ENCODE measurements at regions not wholly inside any gene's neighbourhood (a gene's known extent, or its start where the extent isn't known, plus 50 kb on each side); places are given as distances from the start of the nearest gene placed in this dataset.

DNA sequence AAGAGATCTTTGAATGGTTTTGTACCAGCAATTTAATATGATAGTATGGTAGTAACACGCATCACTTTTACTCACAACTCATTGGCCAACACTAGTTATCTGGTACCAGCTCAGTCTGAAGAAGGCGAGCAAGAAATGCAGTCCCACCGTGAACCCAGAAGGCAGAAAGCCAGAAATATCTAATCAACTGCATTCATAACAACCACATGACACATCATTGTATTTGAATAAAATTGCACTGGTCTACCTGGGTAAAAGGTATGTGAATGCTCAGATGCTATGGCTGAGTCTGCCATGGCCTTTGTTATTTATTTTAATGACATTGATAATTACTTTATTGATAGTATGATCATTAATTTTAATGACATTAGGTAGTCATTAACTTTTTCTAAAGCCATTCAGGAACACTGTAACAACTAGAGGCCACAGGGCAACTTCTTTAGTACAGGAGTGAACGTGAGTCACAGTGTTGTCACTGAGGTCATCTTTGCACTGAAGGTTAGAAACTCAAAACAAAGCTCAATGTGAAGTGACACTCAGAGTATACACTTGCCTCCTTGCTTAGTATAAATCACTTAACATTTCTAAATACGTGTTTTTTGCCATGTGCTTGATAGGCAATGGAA lies 475.6 kb upstream of the TNP1 start:
- no peak for DNase-seq (ENCODE audit: low read depth)

DNA sequence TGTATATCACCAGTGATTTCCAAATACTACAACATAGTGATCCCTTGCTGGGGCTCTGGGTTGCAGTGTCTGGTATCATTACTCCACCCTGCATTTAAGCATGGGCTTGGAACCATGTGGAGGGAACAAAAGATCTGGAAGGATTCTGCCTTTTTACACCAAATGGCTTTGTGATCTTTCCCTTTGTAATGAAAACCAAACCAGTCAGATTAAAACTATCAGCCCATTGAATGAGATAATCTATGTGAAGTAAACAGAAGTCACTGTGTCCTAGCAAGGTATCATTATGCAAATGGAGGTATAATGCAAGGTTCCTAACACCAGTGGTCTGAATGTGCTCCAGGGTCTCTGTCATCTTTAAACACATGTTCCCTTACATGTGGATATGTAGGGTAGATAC lies 474.7 kb upstream of the TNP1 start:
- DNase-seq (ENCODE audit: low read depth), result no peak

DNA sequence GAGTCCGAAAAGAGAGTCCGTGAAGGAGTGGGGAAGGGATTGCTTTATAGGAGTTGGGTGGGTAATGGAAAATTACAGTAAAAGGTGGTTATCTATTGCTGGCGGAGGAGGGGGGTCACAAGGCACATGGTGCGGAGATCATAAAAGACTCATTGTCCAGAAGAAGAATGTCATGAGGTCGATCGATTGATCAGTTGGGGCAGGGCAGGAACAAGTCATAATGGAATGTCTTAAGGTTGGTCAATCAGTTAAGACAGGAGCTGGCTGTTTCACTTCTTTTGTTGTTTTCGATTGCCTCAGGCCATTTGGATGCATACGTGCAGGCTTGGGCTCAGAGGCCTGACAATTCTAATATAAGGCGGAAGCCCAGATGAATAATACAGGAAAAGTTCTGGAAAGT lies 473.0 kb upstream of the TNP1 start:
- DNase-seq (ENCODE audit: low read depth), result no peak

- no peak for DNase-seq (ENCODE audit: low read depth)
Observed at GRCh38 chr2:217332417-217332791, 472.5 kb upstream of the TNP1 start.

DNA sequence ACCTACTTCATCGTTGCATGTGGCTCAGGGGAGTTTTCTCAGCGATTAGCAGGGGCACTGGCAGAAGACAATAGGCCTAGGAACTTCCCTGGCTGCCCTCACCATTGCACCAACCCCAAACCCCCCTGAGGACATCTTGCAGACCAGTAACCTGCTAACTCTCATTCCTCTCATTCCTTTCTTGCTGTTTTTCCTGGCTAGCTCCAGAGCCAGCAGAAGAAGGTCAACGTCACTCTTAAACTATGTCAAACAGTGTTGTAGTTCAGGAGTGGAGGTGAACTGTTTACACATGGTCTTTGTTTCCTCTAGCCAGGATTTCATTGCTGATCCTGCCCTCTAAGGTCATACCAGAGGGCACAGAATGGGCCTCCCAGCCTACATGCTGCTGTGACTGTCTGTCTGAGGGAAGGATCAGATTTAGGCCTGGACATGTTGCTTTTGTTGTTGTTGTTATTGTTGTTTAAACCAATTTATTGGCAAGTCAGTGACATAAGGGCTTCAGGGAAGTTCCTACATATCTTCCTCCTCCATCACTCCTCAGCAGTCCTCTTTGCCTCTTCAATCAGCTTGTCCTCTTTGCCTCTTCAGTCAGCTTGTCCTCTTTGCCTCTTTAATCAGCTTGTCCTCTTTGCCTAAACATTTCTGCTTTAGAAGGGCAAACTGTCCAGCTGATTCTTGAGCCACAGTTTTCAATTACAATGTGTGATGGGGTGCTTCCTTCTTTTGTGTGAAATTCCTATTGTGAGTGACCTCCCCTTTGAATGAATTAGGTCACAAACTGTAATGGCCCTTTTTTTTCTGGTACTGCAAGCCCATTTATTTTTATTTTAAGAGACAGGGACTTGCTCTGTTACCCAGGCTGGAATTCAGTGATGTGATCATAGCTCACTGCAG lies 471.9 kb upstream of the TNP1 start:
- DNase-seq (ENCODE audit: low read depth), result no peak

- no peak for DNase-seq (ENCODE audit: low read depth)
Observed at GRCh38 chr2:217330647-217331046, 470.8 kb upstream of the TNP1 start.

DNA sequence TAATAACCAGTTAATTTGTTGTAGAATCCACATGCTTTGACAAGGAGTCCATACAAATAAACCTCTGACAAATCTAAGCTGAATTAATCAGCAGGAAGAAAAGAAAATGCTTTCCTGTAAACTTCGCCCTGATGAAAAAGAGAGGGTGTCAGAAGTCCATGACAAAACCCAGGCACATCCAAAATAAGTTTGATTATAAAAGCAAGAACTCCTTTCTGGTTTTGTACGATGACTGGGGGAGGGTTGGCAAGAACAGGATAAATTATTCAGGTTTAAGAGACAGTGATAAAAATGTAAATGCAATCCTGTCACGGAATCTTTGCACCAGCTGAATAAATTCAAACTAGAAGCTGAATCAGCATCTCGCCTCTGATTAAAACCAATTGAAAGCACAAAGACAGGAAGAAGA lies 469.2 kb upstream of the TNP1 start:
- no peak for DNase-seq (ENCODE audit: low read depth)

GRCh38 chr2:217328622-217328978 lies 468.7 kb upstream of the TNP1 start:
- DNase-seq (ENCODE audit: low read depth), result no peak

GRCh38 chr2:217327953-217328621 lies 468.2 kb upstream of the TNP1 start:
- no peak for DNase-seq (ENCODE audit: low read depth)

GRCh38 chr2:217326238-217327022 lies 466.6 kb upstream of the TNP1 start:
- DNase-seq (ENCODE audit: low read depth), result no peak

DNA sequence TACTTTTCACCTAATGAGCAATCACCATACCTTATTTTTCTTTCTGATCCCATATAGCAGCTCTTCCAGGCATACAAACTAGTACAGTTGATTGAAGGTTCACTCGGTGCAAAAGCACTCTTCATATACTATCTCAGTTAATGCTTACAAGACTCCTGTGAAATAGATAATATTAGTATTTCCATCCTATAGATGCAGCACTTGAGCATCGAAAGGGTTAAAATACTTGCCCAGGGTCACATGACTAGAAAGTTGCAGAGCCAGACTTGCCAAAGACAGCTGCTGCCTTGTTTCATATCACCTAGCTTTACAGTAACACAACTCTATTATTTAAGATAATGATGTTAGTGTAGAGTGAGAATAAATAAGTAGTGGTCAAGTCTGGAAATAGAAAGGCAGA lies 466.0 kb upstream of the TNP1 start:
- DNase-seq (ENCODE audit: low read depth), result no peak

GRCh38 chr2:217325251-217325650 lies 465.4 kb upstream of the TNP1 start:
- DNase-seq (ENCODE audit: low read depth), result no peak

- DNase-seq (ENCODE audit: low read depth), result no peak
Observed at GRCh38 chr2:217316743-217317142, 456.9 kb upstream of the TNP1 start.

DNA sequence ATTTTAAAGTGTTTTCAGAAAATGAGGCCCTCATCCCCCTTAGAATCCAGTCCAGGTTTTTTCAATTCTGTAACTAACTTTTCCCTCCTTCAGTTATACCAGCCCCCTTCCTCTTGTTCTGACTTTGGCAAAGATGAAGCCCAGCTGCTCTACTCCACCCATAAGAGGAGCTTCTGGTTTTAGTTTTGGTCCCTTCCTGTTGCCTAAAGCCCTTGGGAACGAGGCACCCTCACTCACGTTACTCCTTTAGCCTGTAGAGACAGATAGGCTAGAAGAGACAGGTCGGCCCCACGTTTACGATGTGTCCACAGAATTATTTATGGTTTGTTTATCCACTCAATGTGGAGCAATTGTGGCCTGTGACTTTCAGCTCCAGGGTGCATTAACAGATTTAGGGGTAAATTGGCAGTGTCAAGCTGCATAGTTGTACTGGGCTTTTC lies 454.2 kb upstream of the TNP1 start:
- no peak for DNase-seq (ENCODE audit: low read depth)

DNA sequence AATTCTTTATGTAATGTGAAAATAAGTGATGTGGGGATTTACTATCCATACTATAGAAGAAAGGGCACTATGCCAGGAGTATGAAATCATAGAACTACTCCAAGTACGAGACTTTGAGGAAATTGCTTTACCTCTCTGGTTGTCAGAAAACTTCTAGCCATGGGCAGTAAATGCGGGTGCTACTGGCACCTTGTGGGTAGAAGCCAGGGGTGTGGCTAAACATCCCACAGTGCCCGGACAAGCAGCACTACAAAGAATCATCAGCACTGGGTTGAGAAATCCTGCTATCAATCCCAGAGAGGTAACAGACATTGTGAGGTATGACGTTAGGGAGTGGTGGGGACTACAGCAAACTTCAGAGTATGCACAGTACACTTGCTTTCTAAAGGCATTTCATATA lies 453.5 kb upstream of the TNP1 start:
- no peak for DNase-seq (ENCODE audit: low read depth)

DNA sequence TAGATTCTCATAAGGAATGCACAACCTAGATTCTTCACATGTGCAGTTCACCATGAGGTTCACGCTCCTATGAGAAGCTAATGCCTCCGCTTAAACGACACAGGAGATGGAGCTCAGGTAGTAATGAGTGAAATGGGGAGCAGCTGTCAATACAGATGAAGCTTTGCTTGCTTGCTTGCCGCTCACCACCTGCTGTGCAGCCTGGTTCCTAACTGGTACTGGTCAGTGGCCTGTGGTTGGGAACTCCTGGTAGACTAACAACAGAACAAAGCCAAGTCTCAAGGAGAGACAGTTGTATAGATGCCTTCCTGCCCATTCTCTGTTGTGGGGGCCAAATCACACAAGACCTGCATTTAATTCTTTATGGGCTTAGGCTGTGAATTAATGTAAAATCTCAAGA lies 449.2 kb upstream of the TNP1 start:
- no peak for DNase-seq (ENCODE audit: low read depth)

GRCh38 chr2:217307023-217307422 lies 447.2 kb upstream of the TNP1 start:
- DNase-seq (ENCODE audit: low read depth), result no peak

- DNase-seq (ENCODE audit: low read depth), result no peak
Observed at GRCh38 chr2:217305882-217306281, 446.0 kb upstream of the TNP1 start.

GRCh38 chr2:217304582-217304981 lies 444.7 kb upstream of the TNP1 start:
- DNase-seq (ENCODE audit: low read depth), result no peak

GRCh38 chr2:217302856-217303255 lies 443.0 kb upstream of the TNP1 start:
- no peak for DNase-seq (ENCODE audit: low read depth)

DNA sequence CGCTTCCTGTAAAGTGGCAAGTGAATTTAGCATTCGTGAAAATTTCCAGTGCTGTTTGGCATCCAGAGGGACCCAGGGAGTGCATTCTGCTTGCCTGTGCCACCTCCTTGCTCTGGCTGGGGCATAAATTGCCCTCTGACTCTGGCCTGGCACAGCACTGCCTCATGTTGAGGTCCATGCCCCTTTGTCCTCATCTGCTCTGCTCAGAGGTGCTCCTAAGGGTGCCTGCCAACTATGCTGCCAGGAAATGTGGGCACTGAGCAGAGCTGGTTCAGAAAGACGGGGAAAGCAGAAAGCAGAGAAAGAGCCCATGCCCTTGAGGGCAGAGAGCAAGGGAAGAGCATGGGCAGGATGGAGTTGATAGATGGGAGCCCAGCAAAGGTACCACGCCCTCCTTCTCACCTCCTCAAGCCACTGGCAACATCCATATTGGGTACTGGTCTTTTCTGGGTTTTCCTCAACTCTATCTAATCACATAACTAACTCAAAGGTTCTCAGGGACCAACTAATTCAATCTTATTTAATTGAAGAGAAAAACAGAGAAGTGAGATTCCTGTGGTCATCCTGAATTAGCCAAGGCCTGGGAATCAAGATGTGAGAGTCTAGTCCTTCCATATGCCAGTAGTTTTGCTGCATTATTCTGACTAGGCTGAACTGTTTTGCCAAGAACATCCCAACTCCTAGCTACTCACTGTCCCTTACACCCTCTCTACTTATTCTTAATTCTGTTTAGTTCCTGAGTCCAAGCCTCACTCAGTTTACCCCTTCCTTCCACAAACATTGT lies 441.5 kb upstream of the TNP1 start:
- no peak for DNase-seq (ENCODE audit: low read depth)

DNA sequence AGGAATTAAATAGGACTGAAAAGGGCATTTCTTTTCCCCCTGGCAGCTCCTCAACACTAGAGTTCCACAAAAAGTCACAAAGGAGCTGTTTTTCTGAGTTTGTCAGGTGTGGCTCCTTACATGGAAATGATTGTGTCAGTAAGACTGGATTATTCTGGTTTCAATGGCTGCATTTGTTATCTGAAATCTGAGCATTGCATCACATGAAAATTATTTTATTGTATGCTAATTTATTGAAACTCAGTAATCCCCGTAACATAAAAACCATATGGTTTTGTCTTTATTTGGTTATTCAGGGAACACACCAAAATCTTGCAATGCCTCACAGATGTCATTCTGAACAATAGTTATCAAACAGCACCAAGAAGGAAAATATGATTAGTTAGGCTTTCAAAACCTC lies 439.7 kb upstream of the TNP1 start:
- DNase-seq (ENCODE audit: low read depth), result no peak

Measured in stimulated activated CD4-positive, alpha-beta T cell treated with anti-CD3 and anti-CD28 coated beads, Interleukin-2, amount 100 ng/mL, for 4 hours (primary cell).